ENCODE measurements at regions not wholly inside any gene's neighbourhood (a gene's known extent, or its start where the extent isn't known, plus 50 kb on each side); places are given as distances from the start of the nearest gene placed in this dataset.

DNA sequence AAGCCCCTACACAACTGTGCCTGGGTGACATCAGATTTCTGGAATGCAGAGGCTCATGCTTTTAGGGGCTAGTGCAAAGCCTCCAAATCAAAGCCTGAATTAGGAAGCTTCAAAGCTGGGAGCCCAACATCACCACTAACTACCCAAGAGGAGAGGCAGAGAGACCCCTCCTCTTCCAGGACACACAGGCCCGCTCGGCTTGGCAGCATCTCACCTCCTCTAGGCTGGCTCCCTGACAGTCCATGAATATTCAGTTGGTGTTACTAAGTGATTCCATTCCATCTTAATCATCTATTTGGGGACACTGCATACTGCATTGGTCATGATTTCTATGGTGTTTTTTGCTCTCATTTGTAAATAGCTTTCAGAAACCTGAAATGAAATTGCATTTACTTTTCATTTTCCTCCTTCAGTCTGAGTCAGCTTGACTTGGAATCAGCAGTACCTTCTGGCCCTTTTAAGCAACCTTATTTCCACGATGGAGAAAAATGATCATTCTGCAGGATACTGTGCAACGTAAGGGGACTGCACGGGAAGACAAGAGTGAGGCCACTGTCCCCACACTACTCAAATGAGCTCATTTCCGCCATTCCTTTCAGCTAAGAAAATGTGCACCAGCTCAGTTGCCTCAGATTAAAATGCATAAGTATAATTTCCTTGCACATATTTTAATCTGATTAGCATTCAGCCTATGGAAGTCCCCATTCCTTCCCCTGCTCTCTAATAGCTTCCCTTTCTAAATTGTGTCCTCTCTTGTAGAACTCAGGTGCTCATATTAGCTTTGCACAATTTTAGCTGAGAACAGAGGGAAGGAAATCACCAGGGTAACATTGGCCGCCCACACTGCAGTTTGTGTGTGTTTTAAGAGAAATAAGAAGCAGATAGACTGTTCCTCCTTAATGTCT lies 219.9 kb downstream of the RFC3 start:
- peak in 26 of 56 donors; percentile 3 to 69 (median 16) for DNase-seq

DNA sequence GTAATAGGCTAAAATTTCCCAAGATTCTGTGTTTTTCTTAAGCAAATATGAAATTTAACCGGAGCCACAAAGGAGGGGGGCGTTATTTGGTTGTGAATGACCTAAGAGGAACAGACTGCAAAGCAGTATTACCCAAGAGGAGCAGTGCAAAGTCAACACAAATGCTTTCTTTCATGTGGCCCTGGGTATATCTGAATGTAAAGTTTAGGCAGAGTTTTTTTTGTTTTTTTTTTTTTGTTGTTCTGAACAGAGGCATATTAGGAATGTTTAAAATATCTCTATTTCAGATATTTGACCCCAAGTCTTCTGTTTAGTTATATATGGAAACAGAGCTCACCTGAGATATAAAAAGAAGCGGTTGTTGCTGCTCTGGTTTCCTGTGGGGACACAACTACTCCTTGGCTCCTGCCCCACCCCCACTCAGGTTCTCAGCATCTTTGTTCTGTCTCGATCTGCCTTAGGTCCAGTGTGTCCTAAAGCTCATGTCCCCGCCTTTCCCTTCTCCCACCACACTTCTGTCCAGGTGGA lies 220.7 kb downstream of the RFC3 start:
- DNase-seq, result no peak

DNA sequence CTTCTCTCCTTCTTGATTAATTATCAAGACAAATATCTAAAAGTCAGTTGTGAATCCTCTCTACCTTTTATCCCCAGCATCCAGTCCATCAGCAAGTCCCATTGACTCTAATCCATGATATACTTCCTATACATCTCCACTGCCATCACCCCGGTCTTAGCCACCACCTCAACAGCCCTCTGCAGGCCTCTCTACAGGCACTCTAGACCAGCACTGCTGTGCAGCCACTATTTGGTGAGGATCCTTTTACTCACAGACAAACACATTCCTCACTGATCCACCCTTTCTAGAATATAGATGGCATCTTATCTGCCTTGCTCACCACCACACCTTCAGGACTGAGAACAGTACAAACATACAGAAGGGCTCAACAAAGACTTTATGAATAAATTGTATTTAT lies 221.7 kb downstream of the RFC3 start:
- DNase-seq, result no peak

DNA sequence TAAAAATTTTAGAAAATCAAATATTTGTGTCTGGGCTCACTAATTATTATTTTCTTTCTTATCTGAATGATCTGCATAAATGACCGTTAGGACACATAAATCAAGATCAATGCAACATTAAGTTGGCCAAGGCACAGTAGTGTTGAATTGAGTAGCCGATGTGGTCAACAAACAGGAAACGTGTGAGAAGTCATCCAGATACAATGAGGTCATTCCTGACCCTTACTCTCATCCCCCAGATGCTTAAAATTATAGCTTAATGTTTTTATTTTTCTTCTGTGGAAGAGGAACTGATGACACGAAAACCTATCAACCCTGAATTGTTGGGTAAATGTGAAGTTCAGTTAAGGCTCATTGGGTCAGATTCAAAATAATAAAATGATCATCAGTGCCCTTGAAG lies 222.9 kb downstream of the RFC3 start:
- DNase-seq, result no peak

DNA sequence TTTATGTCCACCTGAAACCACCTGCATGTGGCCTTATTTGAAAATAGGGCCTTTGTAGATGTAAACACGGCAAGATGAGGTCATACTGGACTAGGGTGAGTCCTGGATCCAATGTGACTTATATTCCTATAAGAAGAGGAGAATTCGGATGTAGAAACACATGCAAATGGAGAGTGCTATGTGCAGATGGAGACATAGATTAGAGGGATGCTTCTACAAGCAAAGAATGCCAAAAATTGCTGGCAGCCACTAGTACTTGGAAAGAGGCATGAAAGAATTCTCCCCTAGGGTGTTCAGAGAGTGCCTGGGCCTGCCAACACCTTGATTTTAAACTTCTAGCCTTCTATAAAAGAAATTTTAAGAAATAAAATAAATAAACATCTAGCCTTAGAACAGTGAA lies 226.1 kb downstream of the RFC3 start:
- DNase-seq, result no peak

DNA sequence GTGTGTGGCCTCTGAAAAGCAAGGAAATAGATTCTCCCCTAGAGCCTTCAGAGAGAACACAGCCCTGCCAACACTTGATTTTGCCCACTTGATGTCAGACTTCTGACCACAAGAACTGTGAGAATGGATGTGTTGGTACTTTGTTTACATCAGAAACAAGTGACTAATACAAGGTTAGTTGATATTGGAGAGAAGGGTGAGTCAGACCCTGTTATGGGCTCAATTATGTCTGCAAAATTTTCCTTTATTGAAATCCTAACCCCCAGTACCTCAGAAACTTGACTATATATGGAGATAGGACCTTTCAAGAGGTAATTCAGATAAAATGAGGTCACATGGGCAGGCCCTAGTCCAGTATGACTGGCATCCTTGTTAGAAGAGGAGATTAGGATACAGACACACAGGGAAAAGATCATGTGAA lies 226.7 kb downstream of the RFC3 start:
- DNase-seq, result no peak

DNA sequence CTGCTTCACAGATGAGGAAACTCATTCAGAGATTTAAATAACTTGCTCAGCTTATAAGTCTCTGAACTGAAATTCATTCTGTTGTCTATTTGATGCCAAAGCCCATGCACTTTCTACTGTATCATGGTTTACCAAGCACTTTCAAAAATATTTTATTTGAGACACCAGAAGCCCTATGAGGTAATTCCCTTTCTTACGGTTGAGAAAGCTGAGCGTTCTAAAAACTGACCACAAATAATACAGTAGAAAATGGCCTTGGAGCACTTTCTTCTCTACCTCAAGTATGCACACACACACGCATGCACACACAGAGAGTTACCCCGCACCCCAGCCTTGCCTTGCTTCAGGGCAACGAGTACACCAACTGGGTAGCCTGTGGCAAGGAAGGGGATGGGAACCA lies 228.5 kb downstream of the RFC3 start:
- DNase-seq, result no peak

DNA sequence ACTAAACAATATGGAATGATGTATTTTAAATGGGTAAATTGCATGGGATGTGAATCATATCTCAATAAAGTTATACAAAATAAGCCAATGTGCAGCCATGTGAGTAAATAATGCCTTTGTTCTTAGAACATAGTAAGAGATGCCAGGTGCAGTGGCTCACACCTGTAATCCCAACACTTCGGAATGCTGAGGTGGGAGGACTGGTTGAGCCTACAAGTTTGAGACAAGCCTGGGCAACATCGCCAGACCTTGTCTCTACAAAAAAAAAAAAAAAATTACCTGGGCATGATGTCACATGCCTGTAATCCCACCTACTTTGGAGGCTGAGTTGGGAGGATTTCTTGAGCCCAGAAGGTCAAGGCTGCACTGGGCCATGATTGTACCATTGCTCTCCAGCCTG lies 230.7 kb downstream of the RFC3 start:
- no peak for DNase-seq

DNA sequence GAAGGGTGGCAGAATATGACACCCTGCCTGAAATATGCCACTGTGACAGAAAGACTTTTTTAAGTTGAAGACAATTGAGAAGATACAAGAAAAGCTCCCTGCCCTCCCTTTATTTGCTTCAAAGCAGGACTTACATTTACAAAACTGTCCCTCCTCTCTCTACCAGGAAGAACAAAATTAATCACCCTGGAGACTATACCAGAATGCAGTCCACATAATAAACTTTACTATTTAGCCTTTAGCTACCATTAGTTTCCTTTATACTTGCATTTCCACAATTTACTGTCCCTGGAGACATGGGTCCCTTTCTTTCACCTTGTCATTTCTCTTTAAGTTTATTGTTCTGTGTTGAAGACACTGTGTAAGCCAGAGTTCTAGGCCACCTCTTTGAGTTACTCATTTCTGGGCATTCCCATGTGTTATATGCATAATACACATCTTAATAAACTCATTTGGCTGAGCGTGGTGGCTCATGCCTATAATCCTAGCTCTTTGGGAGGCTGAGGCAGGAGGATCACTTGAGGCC lies 238.8 kb downstream of the RFC3 start:
- DNase-seq, result no peak

DNA sequence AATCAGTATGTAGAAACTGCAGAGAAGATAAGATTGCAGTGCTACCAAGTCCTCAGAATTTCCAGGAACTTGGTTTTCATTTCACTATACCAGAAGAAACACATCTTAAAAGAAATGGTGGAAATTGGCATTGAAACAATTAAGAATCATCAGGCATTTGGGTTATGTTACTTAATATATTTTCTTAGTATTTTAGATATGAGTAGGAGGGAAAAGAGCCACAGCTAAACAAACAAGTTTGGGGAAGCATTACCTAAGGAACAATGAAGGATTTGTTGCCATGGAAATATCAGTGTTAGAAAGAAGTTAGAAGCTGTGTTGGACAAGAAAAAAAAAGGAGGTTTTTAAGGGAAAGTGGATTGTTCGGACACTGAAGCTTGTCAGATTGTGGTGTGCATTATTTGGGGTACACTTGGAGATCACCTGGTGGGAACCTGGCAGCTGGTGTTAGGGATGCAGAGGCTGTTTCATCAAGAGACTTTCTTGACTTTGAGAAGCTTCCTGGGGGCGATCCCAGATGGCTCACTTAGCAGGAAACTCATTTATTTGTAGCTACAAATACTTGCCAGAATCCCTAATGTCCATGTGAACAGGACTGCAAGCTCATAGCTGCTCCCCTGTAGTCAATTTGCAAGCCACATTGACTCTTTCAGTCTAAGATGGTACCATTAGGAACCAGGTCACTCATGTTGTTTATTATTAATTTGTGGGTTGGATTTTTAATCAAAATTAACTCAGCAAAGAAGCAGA lies 246.7 kb downstream of the RFC3 start:
- no peak for DNase-seq

DNA sequence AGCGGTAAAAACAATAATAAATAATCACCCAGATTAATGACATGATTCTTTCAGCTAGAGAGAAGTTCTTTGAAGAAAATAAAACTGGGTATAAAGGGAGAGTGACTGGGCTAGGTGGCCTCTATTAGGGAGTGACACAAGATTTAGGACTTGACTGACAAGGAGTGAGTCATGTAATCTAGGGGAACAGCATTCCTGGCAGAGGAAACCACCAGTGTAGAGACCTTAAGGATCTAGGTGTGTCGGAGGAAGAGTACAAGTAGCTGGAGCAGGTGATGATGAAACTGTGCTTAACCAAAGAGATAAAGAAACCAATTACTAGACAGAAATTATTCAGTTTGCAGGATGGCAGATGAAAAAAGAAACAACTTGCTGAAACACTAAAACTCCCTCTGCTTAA lies 248.0 kb downstream of the RFC3 start:
- DNase-seq, result no peak

DNA sequence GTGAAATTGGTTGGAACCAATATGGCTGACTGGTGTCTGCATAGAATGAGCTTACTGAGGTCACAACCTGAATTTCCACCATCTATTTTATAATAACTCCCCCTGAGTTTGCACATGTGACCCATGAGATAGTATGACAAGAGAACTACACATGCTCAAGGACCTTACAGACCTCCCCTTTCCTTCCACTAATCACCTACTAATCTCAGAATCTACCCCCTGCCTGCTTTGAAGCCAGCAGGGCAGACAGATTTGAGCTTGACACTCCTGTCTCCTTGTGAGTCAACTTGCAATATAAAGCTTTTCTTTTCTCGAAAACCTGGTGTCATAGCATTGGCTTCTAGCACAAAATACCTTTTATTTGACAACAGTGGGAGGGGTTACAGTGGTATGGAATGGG lies 248.4 kb downstream of the RFC3 start:
- no peak for DNase-seq

DNA sequence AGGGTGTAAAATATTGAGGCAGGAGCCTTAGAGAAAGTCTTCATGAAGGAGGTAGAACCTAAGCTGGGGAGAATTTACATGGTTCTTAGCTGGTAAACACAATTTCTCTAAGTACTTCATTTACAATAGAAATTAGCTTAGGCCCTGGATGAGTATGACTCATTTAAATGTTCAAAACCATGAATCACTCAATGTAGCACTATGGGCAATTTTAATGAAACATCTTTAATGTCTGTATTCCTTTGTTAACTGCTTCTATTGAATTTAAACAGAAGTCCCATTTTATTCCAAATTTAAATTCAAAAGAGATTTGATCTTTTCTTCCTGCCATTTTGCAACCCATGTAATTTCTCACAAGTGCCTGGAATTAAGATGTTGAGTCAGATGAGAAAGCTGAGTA lies 252.1 kb downstream of the RFC3 start:
- no peak for DNase-seq

DNA sequence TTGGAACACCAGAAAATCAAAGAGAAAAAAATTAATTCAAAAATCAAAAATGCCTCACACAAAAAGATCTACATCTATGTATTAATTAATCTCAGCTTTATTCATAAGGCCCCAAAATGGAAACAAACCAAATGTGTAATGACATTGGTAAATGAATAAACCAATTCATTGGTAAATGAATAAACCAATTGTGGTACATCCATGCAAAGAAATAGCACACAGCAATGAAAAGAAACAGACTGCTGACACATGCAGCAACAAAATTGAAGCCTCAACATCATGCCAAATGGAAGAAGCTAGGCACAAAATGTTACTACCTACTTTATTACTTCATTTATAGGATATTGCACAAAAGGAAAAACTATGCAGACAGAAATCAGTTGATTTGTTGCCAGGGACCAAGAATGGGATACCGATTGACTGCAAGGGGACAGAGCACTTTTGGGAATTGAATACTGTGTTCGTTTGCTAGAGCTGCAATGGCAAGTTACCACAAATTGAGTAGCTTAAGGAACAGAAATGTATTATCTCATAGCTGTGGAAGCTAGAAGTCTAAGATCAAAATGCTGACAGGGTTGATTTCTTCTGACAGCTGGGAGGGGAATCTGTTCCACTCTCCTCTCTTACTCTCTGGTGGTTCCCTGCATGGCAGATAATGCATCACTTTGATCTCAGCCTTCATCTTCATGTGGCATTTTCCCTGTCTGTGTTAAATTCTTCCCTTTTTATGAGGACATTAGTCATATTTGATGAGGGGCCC lies 252.8 kb downstream of the RFC3 start:
- DNase-seq, result no peak

DNA sequence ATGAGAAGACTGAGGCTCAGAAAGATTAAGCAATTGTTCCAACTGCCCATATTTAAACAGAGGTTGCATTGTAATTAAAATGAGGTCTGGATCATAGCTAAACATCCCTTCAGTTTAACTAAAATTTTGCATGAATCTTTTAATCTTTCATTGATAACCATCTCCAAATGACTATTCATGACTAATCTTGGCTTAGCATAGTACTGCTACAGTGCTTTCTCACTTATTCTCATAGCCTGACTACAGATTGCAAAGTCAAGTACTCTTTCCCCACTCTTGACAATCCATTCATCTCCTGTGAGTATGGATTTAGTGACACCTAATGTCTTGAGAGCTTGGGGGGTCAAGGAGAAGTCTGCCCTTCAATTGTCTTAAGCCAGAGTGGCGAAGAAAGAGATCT lies 258.4 kb downstream of the RFC3 start:
- DNase-seq, result no peak

DNA sequence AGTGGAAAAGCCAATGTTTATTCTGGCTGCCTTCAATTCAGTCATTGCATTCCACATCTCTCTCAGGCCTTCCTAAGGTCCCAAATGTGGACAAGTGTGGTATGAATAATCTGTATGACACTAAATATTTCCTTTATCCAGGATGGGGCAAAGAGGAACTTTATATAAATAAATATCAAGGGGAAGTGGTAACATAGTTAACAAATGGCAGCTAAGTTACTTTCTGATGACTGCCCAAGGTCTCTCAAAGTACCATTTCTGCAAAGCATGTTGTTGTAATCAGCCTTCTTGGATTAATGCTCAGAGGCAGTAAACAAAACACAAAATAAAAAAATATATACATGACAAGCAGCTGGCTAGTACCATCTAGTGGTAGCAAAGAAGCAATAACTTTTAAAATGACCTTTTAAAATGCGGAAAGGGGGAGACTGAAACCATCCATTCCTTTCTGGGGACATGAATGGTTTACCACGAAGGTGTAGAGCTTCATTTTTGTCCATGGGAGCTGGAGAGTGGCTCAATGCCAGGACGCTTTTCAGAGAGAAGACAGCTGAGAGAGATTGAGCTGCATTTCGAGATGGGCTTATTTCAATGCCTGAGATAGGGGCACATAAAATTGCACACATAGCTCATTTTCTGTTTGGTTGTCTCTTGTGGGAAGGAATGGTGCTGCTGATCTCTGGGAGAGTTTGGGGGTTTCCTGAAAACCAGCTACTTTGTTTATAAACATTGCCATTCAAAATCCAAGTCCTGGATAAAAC lies 259.2 kb downstream of the RFC3 start:
- no peak for DNase-seq

DNA sequence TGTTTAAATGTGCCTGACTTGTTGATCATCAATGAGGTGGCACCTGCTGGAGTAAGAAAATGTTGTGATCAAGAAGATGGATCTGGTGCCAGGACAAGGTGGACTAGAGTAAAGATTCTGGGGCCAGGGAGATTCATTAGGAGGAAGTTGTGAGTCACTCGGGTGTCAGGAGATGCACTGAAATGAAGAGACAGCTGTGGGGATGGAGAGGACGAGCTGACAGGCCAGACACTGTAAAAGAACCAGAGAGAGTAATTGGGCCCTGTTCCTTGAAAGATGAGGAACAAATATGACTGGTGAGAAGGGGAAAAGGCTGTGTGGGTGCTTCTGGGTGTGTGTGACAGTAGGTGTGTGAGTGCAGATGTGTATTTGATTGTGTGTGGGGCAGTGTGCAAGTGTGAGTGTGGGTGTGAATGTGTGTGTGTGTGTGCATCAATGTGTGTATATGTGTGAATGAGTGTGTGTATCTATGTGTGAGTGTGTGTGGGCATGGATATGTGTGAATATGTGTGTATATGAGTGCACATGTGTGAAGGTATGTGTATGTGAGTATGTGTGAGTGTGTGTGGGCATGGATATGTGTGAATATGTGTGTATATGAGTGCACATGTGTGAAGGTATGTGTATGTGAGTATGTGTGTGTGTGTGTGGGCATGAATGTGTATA lies 260.5 kb downstream of the RFC3 start:
- no peak for DNase-seq

DNA sequence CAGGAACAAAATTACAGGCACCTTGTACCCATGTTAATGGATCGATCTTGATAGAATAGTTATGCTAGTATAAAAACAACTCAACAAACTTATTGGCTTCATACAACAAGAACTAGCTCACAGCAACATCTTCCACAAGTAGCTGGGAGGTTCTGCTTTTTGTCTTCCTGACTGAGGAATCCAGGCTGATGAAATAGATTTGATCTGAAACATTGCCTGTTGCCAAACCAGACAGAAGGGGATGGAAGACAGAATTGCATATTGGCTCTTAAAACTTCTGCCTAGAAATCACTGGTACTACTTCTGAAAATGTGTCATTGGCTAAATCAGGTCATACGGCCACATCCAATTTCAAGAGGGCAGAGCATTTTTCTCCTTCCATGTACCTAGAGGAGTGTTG lies 267.3 kb downstream of the RFC3 start:
- DNase-seq, result no peak

DNA sequence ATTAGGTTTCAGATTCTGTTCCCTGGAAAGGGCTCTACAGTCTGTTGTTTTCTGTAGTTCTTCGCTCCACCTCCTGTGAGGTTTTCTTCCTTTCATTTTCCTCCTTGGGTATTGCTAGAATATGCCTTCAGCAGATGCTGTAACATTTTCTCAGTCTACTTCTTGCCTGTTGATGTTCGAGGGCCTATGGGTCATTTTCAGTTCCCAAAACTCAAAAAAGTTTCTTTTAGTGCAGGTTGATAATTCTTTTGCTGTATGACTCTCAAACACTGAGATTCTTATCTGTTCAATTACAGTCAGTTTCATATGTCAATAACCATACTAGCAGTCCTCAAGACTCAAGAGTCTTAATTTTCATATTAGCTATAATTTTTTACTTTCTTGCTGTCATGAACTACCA lies 268.3 kb downstream of the RFC3 start:
- DNase-seq, result no peak

DNA sequence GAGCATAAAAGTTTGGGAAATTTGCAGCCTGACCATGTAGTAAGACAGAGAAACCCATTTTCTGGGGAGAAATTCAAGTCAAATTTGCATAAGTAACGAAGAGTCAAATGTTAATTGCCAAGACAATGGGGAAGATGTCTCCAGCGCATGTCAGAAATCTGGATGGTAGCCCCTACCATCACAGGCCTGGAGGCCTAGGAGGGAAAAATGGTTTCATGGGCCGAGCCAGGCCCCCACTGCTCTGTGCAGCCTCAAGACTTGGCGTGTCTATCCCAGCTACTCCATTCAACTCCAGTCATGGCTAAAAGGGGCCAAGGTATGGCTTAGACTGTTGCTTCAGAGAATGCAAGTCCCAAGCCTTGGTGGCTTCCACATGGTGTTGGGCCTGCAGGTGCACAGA lies 269.8 kb downstream of the RFC3 start:
- DNase-seq, result no peak

Measured in nucleus accumbens (tissue), 56 donors.